ENCODE measurements at regions not wholly inside any gene's neighbourhood (a gene's known extent, or its start where the extent isn't known, plus 50 kb on each side); places are given as distances from the start of the nearest gene placed in this dataset.

DNA sequence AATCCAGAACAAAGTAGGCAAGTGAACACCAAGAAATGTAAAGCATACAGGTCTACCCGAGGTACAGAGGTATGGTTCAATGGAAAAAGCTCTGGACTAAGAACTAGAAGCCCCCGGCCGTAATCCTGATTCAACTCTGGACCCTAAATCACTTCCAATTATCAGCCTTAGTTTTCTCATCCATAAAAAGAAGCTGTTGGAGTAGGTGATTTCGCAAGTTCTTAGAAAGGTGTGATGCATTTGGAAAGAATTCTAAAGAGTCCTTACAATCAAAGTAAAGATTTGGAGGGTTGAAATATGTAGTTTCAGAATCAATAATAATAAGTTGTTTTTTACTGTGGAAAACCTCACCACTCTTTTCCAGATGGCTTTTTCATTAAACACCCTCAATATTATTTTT is 622.1 kb upstream of the ID2 start:
- TF ChIP-seq EZH2phosphoT487 (IDR thresholded peaks at IDR 0.05; ENCODE audit: borderline replicate concordance, low read length): no peak
- TF ChIP-seq, protein P1, sequence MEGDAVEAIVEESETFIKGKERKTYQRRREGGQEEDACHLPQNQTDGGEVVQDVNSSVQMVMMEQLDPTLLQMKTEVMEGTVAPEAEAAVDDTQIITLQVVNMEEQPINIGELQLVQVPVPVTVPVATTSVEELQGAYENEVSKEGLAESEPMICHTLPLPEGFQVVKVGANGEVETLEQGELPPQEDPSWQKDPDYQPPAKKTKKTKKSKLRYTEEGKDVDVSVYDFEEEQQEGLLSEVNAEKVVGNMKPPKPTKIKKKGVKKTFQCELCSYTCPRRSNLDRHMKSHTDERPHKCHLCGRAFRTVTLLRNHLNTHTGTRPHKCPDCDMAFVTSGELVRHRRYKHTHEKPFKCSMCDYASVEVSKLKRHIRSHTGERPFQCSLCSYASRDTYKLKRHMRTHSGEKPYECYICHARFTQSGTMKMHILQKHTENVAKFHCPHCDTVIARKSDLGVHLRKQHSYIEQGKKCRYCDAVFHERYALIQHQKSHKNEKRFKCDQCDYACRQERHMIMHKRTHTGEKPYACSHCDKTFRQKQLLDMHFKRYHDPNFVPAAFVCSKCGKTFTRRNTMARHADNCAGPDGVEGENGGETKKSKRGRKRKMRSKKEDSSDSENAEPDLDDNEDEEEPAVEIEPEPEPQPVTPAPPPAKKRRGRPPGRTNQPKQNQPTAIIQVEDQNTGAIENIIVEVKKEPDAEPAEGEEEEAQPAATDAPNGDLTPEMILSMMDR (IDR thresholded peaks at IDR 0.05; ENCODE audit: low read depth, low read length, poor library complexity, severe bottlenecking): no peak

All from DOHH2 (cell line).